Esophagus squamous epithelium (tissue), 4 donors: ENCODE measurements at regions not wholly inside any gene's neighbourhood (a gene's known extent, or its start where the extent isn't known, plus 50 kb on each side); places are given as distances from the start of the nearest gene placed in this dataset.

ENCODE experiments used
- POLR2A ChIP-seq, 4 donors: fragments of 450-650 bp; IDR thresholded peaks; one replicate each; pipeline ENCODE4 v1.6.1; 2017; ENCODE audit warnings: antibody characterized with exemption in 4 of 4, mild to moderate bottlenecking in 4 of 4, moderate library complexity in 3 of 4
- TF ChIP-seq, protein P1 (sequence below), 6 experiments: fragments of 450-650 bp in 4 of 6; fragments of 200-600 bp in 2 of 6; sonication (generic) in 2 of 6; IDR thresholded peaks; one replicate each; pipeline ENCODE4 v1.5.1; 2016 to 2019; ENCODE audit warnings: antibody characterized with exemption in 6 of 6, mild to moderate bottlenecking in 4 of 6, moderate library complexity in 4 of 6

DNA sequence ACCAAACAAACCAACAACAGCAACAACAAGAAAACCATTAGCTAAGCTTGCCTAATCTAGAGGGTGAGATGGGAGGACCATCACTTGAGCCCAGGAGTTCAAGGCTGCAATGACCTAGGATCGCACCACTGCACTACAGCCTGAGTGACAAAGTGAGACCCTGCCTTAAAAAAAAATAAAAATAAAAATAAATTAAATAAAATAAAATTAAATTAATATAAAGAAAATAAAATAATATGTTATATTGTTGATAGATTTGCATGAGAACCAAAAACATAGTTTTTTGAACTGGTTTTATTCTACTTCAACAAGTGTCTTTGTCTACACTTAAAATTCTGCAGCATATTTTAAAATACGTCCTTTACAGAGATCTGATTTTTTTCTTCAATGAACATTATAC is 2683.1 kb downstream of the ARAP2 start:
- TF ChIP-seq, protein P1, sequence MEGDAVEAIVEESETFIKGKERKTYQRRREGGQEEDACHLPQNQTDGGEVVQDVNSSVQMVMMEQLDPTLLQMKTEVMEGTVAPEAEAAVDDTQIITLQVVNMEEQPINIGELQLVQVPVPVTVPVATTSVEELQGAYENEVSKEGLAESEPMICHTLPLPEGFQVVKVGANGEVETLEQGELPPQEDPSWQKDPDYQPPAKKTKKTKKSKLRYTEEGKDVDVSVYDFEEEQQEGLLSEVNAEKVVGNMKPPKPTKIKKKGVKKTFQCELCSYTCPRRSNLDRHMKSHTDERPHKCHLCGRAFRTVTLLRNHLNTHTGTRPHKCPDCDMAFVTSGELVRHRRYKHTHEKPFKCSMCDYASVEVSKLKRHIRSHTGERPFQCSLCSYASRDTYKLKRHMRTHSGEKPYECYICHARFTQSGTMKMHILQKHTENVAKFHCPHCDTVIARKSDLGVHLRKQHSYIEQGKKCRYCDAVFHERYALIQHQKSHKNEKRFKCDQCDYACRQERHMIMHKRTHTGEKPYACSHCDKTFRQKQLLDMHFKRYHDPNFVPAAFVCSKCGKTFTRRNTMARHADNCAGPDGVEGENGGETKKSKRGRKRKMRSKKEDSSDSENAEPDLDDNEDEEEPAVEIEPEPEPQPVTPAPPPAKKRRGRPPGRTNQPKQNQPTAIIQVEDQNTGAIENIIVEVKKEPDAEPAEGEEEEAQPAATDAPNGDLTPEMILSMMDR (IDR thresholded peaks at IDR 0.05), result no peak
- TF ChIP-seq POLR2A (IDR thresholded peaks at IDR 0.05), result no peak
